PFSK-1 (cell line): ENCODE measurements at regions not wholly inside any gene's neighbourhood (a gene's known extent, or its start where the extent isn't known, plus 50 kb on each side); places are given as distances from the start of the nearest gene placed in this dataset.

Experiments used
- FOXP2 ChIP-seq: optimal IDR thresholded peaks from 2 replicates; pipeline ENCODE3; 2011; ENCODE audit warnings: borderline replicate concordance, control low read depth, inconsistent platforms; ENCODE audit not compliant: insufficient read depth; ENCODE audit errors: extremely low read length, extremely low read depth
- POLR2AphosphoS5 ChIP-seq: IDR thresholded peaks from 2 replicates; pipeline ENCODE4 v1.6.1; 2012; ENCODE audit warnings: low read depth, mild to moderate bottlenecking, control low read depth, low read length, moderate library complexity
- REST ChIP-seq, 2 experiments: IDR thresholded peaks; 2 replicates each; pipeline versions ENCODE4 v1.6.1 to v1.8.0; 2011 to 2012; ENCODE audit warnings: low read depth in 2 of 2, low read length in 2 of 2, control low read depth in 1 of 2, inconsistent platforms in 1 of 2, mild to moderate bottlenecking in 1 of 2, moderate library complexity in 1 of 2; ENCODE audit not compliant: insufficient read depth in 1 of 2
- SIN3A ChIP-seq: IDR thresholded peaks from 2 replicates; pipeline ENCODE4 v1.6.1; 2012; ENCODE audit warnings: mild to moderate bottlenecking, low read length, moderate library complexity, borderline replicate concordance; ENCODE audit not compliant: insufficient read depth
- TAF1 ChIP-seq: IDR thresholded peaks from 2 replicates; pipeline ENCODE4 v1.6.1; 2012; ENCODE audit warnings: low read length, control low read depth, borderline replicate concordance; ENCODE audit not compliant: insufficient read depth

GRCh38 chr13:108030769-108031168 lies 184.6 kb downstream of the LIG4 start:
- TF ChIP-seq SIN3A = no peak
- TF ChIP-seq FOXP2 = no peak
- no peak for TF ChIP-seq REST (IDR thresholded peaks at IDR 0.05; ENCODE audit: insufficient read depth in 1 of 2, low read depth in 2 of 2, low read length in 2 of 2)
- TF ChIP-seq POLR2AphosphoS5 = no peak
- no peak for TF ChIP-seq TAF1

- no peak for TF ChIP-seq FOXP2
- no peak for TF ChIP-seq TAF1
- no peak for TF ChIP-seq REST (IDR thresholded peaks at IDR 0.05; ENCODE audit: insufficient read depth in 1 of 2, low read depth in 2 of 2, low read length in 2 of 2)
- no peak for TF ChIP-seq POLR2AphosphoS5
- TF ChIP-seq SIN3A = no peak
These were observed 188.5 kb downstream of the LIG4 start for GRCh38 chr13:108026680-108027410.

- TF ChIP-seq SIN3A = no peak
- no peak for TF ChIP-seq FOXP2
- no peak for TF ChIP-seq POLR2AphosphoS5
These were observed 195.3 kb downstream of the LIG4 start for GRCh38 chr13:108020027-108020426.

- no peak for TF ChIP-seq SIN3A
- TF ChIP-seq TAF1 = no peak
- TF ChIP-seq FOXP2 = no peak
- no peak for TF ChIP-seq POLR2AphosphoS5
- TF ChIP-seq REST (IDR thresholded peaks at IDR 0.05; ENCODE audit: insufficient read depth in 1 of 2, low read depth in 2 of 2, low read length in 2 of 2) = no peak
These were observed 196.9 kb downstream of the LIG4 start for GRCh38 chr13:108018371-108018870.

GRCh38 chr13:108006619-108007018 lies 208.7 kb downstream of the LIG4 start:
- TF ChIP-seq REST (IDR thresholded peaks at IDR 0.05; ENCODE audit: insufficient read depth in 1 of 2, low read depth in 2 of 2, low read length in 2 of 2) (no peak), FOXP2 (no peak), POLR2AphosphoS5 (no peak)
